SK-N-SH (cell line): ENCODE measurements at regions not wholly inside any gene's neighbourhood (a gene's known extent, or its start where the extent isn't known, plus 50 kb on each side); places are given as distances from the start of the nearest gene placed in this dataset.

ENCODE experiments used
- CTCF ChIA-PET: fragments of 300-600, 350-600 bp; formaldehyde crosslinking; extraction: SDS; loops from one replicate; lab custom pipeline; 2021; lab: Yijun Ruan, JAX
- POLR2A ChIA-PET: fragments of 350-600 bp; sonication (Branson Sonifier 250); formaldehyde crosslinking; extraction: SDS; loops from one replicate; lab custom pipeline; 2020; ENCODE audit warnings: antibody characterized with exemption, inconsistent platforms; lab: Yijun Ruan, JAX
- DNase-seq: peaks from one replicate; pipeline ENCODE4 v3.0.0; 2012
- H2AFZ ChIP-seq: fragments of 200-600 bp; sonication (generic); 2 replicates; pipeline ENCODE4 v1.8.1; 2016; ENCODE audit warnings: antibody characterized with exemption, mild to moderate bottlenecking, low read depth
- H3F3A ChIP-seq: fragments of 200-600 bp; sonication (generic); replicated peaks from 2 replicates; pipeline ENCODE3; 2016; ENCODE audit warnings: antibody characterized with exemption, mild to moderate bottlenecking; ENCODE audit not compliant: insufficient read depth
- H3K27ac ChIP-seq, 2 experiments: fragments of 200-500 bp in 1 of 2; fragments of 200-600 bp in 1 of 2; sonication (Bioruptor generic) in 1 of 2; sonication (generic), shearing (Covaris generic) in 1 of 2; 2 replicates each; pipeline versions ENCODE4 v1.5.1 to v1.6.1; 2014 to 2016; ENCODE audit warnings: low read depth in 2 of 2, inconsistent platforms in 1 of 2, low read length in 1 of 2, mild to moderate bottlenecking in 1 of 2, mixed read lengths in 1 of 2
- H3K27me3 ChIP-seq: fragments of 200-600 bp; sonication (generic), shearing (Covaris generic); 2 replicates; pipeline ENCODE4 v1.6.1; 2016; ENCODE audit warnings: mixed run types; ENCODE audit not compliant: insufficient read depth
- H3K36me3 ChIP-seq, 2 experiments: fragments of 200-500 bp in 1 of 2; fragments of 200-600 bp in 1 of 2; sonication (Bioruptor generic) in 1 of 2; sonication (generic) in 1 of 2; replicated peaks in 1 of 2; 2 replicates each; pipeline versions ENCODE3 to v1.5.1; 2014 to 2016; ENCODE audit warnings: low read length in 1 of 2, mild to moderate bottlenecking in 1 of 2; ENCODE audit not compliant: insufficient read depth in 2 of 2, control insufficient read depth in 1 of 2
- H3K4me1 ChIP-seq, 2 experiments: fragments of 200-500 bp in 1 of 2; fragments of 200-600 bp in 1 of 2; sonication (Bioruptor generic) in 1 of 2; sonication (generic), shearing (Covaris generic) in 1 of 2; 2 replicates each; pipeline versions ENCODE4 v1.5.1 to v1.6.1; 2014 to 2016; ENCODE audit warnings: low read depth in 1 of 2, low read length in 1 of 2, mixed run types in 1 of 2; ENCODE audit not compliant: insufficient read depth in 2 of 2, control insufficient read depth in 1 of 2
- H3K4me2 ChIP-seq: fragments of 200-600 bp; sonication (generic), shearing (Covaris generic); 2 replicates; pipeline ENCODE4 v1.6.1; 2017; ENCODE audit warnings: mixed run types
- H3K4me3 ChIP-seq, 2 experiments: fragments of 200-500 bp in 1 of 2; fragments of 200-600 bp in 1 of 2; sonication (Bioruptor generic) in 1 of 2; sonication (generic), shearing (Covaris generic) in 1 of 2; 2 replicates each; pipeline versions ENCODE4 v1.5.1 to v1.8.1; 2014 to 2016; ENCODE audit warnings: low read depth in 2 of 2, inconsistent platforms in 1 of 2, low read length in 1 of 2, mild to moderate bottlenecking in 1 of 2, mixed read lengths in 1 of 2, moderate library complexity in 1 of 2
- H3K79me2 ChIP-seq: fragments of 200-600 bp; sonication (generic); 2 replicates; pipeline ENCODE4 v1.8.1; 2017; ENCODE audit warnings: mild to moderate bottlenecking; ENCODE audit not compliant: insufficient read depth
- H3K9ac ChIP-seq: fragments of 200-600 bp; sonication (generic); 2 replicates; pipeline ENCODE4 v1.6.1; 2017; ENCODE audit warnings: mixed run types
- H3K9me2 ChIP-seq: fragments of 200-600 bp; sonication (generic); 2 replicates; pipeline ENCODE4 v1.6.1; 2017; ENCODE audit warnings: mixed run types
- H3K9me3 ChIP-seq: fragments of 200-600 bp; sonication (generic); 2 replicates; pipeline ENCODE4 v1.6.1; 2017; ENCODE audit warnings: mixed run types, mild to moderate bottlenecking, moderate library complexity
- H4K20me1 ChIP-seq: fragments of 200-600 bp; sonication (generic); 2 replicates; pipeline ENCODE4 v1.6.1; 2017; ENCODE audit warnings: mild to moderate bottlenecking, mixed run types; ENCODE audit not compliant: insufficient read depth
- EP300 ChIP-seq, 2 experiments: IDR thresholded peaks; 2 replicates each; pipeline versions ENCODE4 v1.4.0 to v1.6.1; 2012; ENCODE audit warnings: borderline replicate concordance in 1 of 2, low read depth in 1 of 2, low read length in 1 of 2
- FOXJ3 ChIP-seq: sonication (generic); formaldehyde crosslinking; IDR thresholded peaks from 2 replicates; pipeline ENCODE4 v1.5.1; 2020; ENCODE audit warnings: mild to moderate bottlenecking, missing genetic modification reagents
- FOXM1 ChIP-seq: IDR thresholded peaks from 2 replicates; pipeline ENCODE4 v1.4.0; 2012; ENCODE audit warnings: low read depth, mild to moderate bottlenecking
- GATA2 ChIP-seq: sonication (generic); formaldehyde crosslinking; IDR thresholded peaks from 2 replicates; pipeline ENCODE4 v1.5.0; 2020; ENCODE audit warnings: mild to moderate bottlenecking, missing genetic modification reagents
- MEF2A ChIP-seq: IDR thresholded peaks from 2 replicates; pipeline ENCODE4 v1.4.0; 2012; ENCODE audit warnings: low read depth, borderline replicate concordance
- PBX3 ChIP-seq: IDR thresholded peaks from 2 replicates; pipeline ENCODE4; 2012
- RAD21 ChIP-seq: IDR thresholded peaks from 2 replicates; pipeline ENCODE4 v1.6.1; 2012; ENCODE audit warnings: mild to moderate bottlenecking, low read length
- SMC3 ChIP-seq: IDR thresholded peaks from 2 replicates; pipeline ENCODE4 v1.6.1; 2012; ENCODE audit warnings: low read depth, low read length, improper control_type of control experiment
- TCF12 ChIP-seq: IDR thresholded peaks from 2 replicates; pipeline ENCODE4 v1.4.0; 2012
- TEAD4 ChIP-seq: IDR thresholded peaks from 2 replicates; pipeline ENCODE4 v1.4.0; 2012; ENCODE audit warnings: mild to moderate bottlenecking, borderline replicate concordance; ENCODE audit not compliant: insufficient read depth
- whole genome bisulfite sequencing: methylation state at CpG from one replicate; pipeline ENCODE4 v1.1.6; 2017; ENCODE audit warnings: low lambda C conversion rate; 5-methylcytosine and 5-hydroxymethylcytosine counted together
- TF ChIP-seq, protein P1 (sequence below): fragments of 200-600 bp; sonication (generic); IDR thresholded peaks from 2 replicates; pipeline ENCODE4 v1.6.1; 2017; ENCODE audit warnings: antibody characterized with exemption, mild to moderate bottlenecking, moderate library complexity
- TF ChIP-seq, protein P2 (sequence below): fragments of 150-350 bp; IDR thresholded peaks from 2 replicates; pipeline ENCODE4 v1.6.1; 2017; ENCODE audit warnings: antibody characterized with exemption, low read length, low read depth, borderline replicate concordance
- TF ChIP-seq, protein P3 (sequence below): IDR thresholded peaks from 2 replicates; pipeline ENCODE4 v1.6.1; 2012; ENCODE audit warnings: mild to moderate bottlenecking, low read depth, low read length, moderate library complexity

- Histone ChIP-seq H2AFZ (no peak overlapping the region), H3K9ac (no peak overlapping the region), H3K9me2 (no peaks in the 10 kb centered on the region), H3K9me3 (no peaks in the 10 kb centered on the region), H3K4me3 (no peak overlapping the region), H4K20me1 (no peaks in the 10 kb centered on the region), H3K4me1 (no peaks in the 10 kb centered on the region), H3K36me3 (no peaks in the 10 kb centered on the region), H3K27me3 (no peaks in the 10 kb centered on the region), H3K79me2 (no peaks in the 10 kb centered on the region), H3F3A (no peaks in the 10 kb centered on the region), H3K4me2 (no peak overlapping the region), H3K27ac (no peak overlapping the region)
- no peak for DNase-seq
- TF ChIP-seq, protein P1, sequence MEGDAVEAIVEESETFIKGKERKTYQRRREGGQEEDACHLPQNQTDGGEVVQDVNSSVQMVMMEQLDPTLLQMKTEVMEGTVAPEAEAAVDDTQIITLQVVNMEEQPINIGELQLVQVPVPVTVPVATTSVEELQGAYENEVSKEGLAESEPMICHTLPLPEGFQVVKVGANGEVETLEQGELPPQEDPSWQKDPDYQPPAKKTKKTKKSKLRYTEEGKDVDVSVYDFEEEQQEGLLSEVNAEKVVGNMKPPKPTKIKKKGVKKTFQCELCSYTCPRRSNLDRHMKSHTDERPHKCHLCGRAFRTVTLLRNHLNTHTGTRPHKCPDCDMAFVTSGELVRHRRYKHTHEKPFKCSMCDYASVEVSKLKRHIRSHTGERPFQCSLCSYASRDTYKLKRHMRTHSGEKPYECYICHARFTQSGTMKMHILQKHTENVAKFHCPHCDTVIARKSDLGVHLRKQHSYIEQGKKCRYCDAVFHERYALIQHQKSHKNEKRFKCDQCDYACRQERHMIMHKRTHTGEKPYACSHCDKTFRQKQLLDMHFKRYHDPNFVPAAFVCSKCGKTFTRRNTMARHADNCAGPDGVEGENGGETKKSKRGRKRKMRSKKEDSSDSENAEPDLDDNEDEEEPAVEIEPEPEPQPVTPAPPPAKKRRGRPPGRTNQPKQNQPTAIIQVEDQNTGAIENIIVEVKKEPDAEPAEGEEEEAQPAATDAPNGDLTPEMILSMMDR = no peak
- no peak for TF ChIP-seq PBX3
- no peak for TF ChIP-seq TCF12
- TF ChIP-seq GATA2 (CRISPR knock-in tag) = no peak
- no peak for TF ChIP-seq FOXM1
- TF ChIP-seq FOXJ3 (CRISPR knock-in tag) = no peak
- TF ChIP-seq MEF2A = no peak
- no peak for TF ChIP-seq EP300 (IDR thresholded peaks at IDR 0.05; ENCODE audit: borderline replicate concordance in 1 of 2, low read depth in 1 of 2, low read length in 1 of 2)
- TF ChIP-seq SMC3 = no peak
- TF ChIP-seq, protein P2, sequence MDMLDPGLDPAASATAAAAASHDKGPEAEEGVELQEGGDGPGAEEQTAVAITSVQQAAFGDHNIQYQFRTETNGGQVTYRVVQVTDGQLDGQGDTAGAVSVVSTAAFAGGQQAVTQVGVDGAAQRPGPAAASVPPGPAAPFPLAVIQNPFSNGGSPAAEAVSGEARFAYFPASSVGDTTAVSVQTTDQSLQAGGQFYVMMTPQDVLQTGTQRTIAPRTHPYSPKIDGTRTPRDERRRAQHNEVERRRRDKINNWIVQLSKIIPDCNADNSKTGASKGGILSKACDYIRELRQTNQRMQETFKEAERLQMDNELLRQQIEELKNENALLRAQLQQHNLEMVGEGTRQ = no peak
- TF ChIP-seq, protein P3, sequence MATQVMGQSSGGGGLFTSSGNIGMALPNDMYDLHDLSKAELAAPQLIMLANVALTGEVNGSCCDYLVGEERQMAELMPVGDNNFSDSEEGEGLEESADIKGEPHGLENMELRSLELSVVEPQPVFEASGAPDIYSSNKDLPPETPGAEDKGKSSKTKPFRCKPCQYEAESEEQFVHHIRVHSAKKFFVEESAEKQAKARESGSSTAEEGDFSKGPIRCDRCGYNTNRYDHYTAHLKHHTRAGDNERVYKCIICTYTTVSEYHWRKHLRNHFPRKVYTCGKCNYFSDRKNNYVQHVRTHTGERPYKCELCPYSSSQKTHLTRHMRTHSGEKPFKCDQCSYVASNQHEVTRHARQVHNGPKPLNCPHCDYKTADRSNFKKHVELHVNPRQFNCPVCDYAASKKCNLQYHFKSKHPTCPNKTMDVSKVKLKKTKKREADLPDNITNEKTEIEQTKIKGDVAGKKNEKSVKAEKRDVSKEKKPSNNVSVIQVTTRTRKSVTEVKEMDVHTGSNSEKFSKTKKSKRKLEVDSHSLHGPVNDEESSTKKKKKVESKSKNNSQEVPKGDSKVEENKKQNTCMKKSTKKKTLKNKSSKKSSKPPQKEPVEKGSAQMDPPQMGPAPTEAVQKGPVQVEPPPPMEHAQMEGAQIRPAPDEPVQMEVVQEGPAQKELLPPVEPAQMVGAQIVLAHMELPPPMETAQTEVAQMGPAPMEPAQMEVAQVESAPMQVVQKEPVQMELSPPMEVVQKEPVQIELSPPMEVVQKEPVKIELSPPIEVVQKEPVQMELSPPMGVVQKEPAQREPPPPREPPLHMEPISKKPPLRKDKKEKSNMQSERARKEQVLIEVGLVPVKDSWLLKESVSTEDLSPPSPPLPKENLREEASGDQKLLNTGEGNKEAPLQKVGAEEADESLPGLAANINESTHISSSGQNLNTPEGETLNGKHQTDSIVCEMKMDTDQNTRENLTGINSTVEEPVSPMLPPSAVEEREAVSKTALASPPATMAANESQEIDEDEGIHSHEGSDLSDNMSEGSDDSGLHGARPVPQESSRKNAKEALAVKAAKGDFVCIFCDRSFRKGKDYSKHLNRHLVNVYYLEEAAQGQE = no peak
- no peak for TF ChIP-seq TEAD4
- TF ChIP-seq RAD21 = no peak
- WGBS = 92% methylated on average over 1 of the region's 1 CpG
- ChIA-PET POLR2A (no interaction called here), CTCF (interaction anchor here (1.6 kb wide), 1 partner anchor 181 kb away, joined by 3 read pairs; the partner anchor contains the start of gene ENC1)
Measured at GRCh38 chr5:74459984-74460383, 180.5 kb downstream of the ENC1 start.
